LHCN-M2 (cell line): ENCODE measurements at regions not wholly inside any gene's neighbourhood (a gene's known extent, or its start where the extent isn't known, plus 50 kb on each side); places are given as distances from the start of the nearest gene placed in this dataset.

ENCODE experiments used
- DNase-seq: peaks from one replicate; pipeline ENCODE4 v3.0.0-alpha.2; 2012; ENCODE audit warnings: low read depth

DNA sequence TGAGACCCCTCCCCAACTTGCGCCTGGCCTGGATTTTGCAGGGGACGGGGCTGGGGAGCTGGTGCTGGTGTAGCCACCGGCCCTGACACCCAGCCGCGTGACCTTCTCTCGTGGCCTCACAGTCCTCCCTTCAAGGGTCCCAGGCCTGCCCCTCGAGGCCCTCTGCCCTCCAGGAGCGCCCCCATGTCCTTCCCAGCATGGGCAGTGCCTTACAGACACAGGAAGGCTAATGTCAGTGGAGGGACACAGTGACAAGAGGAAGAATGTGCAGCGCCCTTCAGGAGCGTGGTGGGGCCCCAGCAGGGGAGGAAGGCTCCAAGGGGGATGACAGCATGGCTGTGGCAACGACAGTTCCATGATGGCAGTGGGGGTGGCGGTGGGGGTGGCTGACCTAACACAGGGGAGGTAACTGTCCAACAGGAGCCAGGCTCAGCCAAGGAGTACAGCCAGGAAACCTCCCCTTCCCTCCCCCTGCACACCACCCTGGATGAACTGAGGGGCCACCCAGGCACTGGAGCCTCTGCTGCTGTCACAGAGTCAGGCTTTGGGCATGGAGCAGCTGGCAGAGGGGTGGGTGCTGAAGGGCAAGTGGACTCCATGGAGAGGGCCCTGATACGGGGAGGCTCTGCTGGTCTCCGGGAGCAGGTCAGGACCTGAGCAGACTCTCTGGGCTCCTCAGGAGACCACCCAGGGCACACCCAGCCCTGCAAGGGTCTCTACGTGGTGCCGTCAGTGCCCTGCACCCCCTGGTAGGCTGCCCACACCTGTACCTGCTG is 76.0 kb upstream of the RET start:
- DNase-seq, result no peak

DNA sequence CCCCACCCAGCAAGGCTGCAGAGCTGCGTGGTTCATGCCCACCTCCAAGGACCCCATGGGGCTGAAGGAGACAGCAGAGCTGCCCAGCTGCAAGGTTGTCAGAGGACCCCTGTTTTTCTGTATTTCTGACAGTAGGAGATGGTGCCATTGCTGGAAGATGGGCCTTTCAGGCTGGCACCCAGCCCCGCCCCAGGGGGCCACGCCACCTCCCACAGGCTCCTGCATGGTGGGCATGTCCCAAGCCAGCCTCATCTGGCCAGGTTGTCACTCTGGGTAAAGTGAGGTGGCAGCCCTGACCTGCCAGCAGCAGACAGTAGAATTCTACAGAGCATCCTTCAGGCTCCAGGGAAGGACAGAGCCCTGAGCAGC is 75.5 kb upstream of the RET start:
- no peak for DNase-seq

DNA sequence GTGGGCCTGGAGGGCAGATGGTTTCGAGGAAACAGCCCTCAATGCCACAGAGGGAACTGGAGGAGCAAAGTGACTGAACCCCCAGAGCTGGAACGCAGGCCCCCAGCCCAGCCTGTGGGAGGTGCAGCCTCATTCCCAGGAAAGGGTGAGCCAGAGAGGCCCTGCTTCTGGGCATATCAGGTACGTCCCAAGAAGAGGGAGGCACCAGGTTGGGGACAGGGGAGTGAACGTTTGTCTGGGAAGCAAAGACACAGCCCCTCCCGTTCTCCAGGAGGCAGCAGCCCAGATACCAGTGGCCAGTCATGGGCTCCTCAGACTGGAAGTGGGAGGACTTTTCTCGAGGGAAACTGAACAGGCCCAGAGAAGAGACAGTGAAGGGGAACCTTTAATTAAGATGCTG is 74.3 kb upstream of the RET start:
- DNase-seq, result no peak

DNA sequence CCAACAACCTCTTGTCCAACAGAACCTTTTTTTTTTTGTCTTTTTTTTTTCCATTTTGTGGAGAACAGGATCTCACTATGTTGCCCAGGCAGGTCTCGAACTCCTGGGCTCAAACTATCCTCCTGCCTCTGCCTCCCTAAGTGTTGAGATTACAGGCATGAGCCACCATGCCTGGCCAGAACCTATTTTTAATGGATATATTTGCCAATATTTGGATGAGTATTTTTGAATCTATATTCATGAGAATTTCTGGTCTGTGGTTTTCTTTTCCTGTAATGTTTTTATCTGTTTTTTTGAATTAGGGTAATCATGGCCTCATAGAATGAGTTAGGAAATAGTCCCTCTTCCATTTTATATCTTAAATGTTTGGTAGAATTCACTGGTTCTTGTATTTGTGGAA is 70.4 kb upstream of the RET start:
- DNase-seq, result no peak

DNA sequence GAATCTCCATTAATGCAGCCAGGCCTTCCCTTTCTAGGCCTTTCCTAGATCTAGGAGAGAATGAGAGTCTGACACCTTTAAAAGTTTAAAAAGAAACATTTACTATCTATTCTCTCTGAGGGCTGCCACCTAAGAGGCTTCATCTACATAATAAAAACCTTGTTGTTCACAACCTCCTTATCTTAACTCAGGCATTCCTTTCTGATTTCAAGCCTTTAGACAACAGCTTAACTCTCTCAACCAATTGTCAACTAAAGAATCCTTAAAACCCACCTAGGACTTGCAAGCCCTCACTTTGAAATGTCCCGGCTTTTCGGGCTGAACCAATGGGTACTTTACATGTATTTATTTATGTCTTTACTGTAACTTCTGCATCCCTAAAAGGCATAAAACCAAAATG is 64.3 kb upstream of the RET start:
- no peak for DNase-seq

DNA sequence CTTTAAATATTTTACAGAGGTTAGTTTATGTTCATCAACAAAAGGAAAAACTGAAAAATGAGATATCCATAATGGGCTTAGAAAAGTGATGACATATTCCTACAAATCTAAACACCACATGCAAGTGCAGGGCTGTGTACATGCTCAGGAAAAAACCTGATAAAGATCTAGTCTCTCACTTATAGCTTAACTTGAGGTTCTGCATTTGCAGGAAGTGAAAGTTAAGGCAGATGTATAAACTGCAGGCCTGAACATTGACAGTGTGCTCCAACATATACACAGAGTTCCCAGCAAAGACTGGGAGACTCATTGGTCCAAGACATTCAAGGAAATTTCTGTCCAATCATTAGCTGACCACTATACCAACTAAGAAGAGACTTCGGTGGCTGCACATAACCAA is 63.8 kb upstream of the RET start:
- no peak for DNase-seq

DNA sequence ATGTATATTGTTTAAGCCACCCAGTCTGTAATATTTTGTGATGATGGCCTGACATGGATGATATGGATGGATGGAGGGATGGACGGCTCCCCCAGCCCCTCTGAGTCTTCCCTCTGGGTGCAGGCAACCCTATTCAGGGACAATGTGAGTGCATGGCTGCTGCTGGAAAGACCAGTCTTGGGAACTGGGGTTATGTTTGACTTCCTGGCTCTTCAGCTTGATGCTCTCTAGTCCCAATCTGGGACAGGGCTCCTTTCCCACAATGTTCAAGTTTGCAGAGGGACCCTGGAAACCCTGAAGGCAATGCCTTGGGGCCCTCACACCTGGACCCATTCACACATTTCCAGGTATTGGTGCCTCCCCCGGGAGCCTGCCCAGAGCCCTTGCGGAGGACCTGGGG is 52.3 kb upstream of the RET start:
- DNase-seq, result no peak

DNA sequence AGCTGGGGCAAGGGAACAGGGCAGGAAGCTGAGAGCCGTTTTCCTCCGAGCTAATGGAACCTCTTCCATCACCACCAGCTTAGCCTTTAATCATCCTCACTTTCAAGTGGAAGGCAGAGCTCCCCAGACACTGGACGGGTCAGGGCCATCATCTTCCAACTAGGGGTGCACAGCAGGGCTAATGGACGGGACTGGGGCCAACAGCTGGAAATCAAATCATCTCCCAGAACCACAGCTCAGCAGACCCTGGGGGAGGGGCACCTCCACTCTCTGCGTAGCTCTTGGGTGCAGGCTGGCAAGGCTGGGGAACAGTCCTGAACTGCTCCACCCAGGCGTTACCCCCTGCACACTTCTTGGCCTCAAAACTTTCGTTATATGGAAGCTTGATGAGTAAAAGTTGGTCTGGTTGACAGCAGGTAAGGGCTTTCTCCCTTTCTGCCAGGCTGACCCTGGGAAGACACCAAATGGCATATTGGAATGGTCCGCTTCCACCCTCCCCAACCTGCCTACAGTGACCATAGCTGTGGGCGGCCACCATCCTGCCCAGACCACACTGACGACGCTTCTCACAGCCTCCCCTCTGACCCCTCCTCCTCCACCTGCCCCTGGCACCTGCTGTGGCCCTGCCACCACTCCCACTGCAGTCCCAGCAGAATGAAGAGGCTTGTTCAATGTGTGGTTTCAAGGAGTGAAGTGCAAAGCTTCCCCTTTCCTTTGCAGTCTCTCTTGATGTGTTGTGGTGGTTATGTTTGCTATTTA is 51.7 kb upstream of the RET start:
- DNase-seq, result no peak

DNA sequence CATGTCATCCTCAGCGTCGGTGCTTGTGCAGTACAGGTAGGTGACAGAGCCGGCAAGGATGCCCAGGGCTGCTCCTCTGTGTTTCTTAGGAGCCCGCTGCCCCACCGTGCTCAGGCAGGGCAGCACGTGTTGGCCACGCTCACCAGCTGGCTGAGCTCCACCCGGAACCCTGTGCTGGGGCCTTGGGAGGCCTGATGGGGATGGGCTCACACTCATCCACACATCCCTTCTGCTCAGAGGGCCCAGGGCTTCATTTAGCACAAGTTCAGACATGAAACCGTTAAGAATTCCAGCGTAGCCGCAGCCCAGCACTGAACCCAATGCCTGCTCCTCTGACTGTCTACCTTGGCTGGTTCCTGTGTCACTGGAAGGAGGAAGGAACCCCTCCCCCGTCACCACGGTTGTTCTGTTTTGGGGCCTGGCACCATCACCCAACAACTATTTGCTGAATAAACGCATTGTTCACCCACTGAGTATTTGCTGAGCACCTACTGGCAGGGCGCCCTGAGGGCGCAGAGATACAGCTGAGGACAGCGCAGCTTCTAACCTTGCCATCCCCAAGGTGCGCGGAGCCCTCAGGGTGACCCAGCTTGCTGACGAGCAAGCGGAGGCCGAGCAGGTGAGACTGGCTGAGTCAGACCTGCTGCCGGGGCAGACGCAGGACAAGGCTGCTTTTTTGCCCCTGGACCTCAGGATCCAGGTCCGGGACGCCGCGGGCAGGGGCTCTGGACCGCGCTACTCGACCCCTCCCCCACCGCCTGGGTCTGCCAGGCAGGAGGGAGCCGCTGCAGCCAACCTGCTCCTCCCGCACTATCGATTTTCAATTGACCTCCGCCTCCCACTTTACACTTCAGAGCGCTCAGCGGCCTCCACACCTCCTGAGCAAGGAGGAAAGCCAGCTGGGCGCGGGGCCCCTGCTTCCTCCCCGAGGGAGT is 50.6 kb upstream of the RET start:
- no peak for DNase-seq
